Type B pancreatic cell (in vitro differentiated cells): ENCODE measurements at regions not wholly inside any gene's neighbourhood (a gene's known extent, or its start where the extent isn't known, plus 50 kb on each side); places are given as distances from the start of the nearest gene placed in this dataset.

ENCODE experiments used
- DNase-seq: peaks from one replicate; pipeline ENCODE4 v3.0.0; 2021; ENCODE audit warnings: mixed read lengths; ENCODE audit not compliant: unreplicated experiment; ENCODE audit errors: extremely low spot score
- H3K27ac Mint-ChIP-seq: 2 replicates; pipeline ENCODE4 v1.8.0; 2021; ENCODE audit warnings: mild to moderate bottlenecking, mixed read lengths
- H3K27me3 Mint-ChIP-seq: 2 replicates; pipeline ENCODE4 v1.8.0; 2021; ENCODE audit warnings: mixed read lengths
- H3K36me3 Mint-ChIP-seq: 2 replicates; pipeline ENCODE4 v1.8.0; 2021; ENCODE audit warnings: mixed read lengths
- H3K4me1 Mint-ChIP-seq: one replicate; pipeline ENCODE4 v1.8.0; 2021; ENCODE audit warnings: mixed read lengths; ENCODE audit not compliant: unreplicated experiment
- H3K4me3 Mint-ChIP-seq: 2 replicates; pipeline ENCODE4 v1.8.0; 2021; ENCODE audit warnings: mild to moderate bottlenecking, mixed read lengths
- H3K9me3 Mint-ChIP-seq: 2 replicates; pipeline ENCODE4 v1.8.0; 2021; ENCODE audit warnings: mixed read lengths
- TF ChIP-seq, protein P1 (sequence below): fragments of 200-600 bp; sonication (generic); conservative IDR thresholded peaks from 2 replicates; pipeline ENCODE4 v1.5.0; 2021; ENCODE audit warnings: antibody characterized with exemption, mild to moderate bottlenecking

DNA sequence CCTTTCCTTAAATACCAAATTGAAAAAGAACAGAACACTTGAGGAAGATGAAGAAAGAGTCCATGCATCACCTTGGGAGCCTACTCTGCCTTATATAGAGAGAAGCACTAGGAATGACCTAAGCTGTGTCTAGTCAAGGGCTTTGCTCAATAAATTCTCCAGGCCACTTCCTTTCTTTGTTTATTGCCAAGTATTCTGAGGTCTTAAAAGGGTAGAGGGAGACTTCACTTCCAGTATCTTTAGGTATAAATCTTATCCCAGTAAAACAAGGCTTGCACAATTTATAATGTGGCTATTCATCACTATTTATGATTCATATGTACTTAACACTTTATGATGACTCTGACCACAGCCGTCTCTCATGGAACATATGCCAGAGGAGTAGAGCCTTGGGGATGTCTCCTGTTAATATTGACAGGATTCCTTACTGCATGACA, 85.1 kb upstream of the ARHGAP5 start:
- Mint-ChIP-seq H3K27ac (no peak overlapping the region), H3K4me1 (peaks cover 49% of the 10 kb centered on the region), H3K9me3 (peaks cover 5% of the 10 kb centered on the region), H3K4me3 (no peak overlapping the region), H3K27me3 (no peaks in the 10 kb centered on the region), H3K36me3 (no peaks in the 10 kb centered on the region)
- TF ChIP-seq, protein P1, sequence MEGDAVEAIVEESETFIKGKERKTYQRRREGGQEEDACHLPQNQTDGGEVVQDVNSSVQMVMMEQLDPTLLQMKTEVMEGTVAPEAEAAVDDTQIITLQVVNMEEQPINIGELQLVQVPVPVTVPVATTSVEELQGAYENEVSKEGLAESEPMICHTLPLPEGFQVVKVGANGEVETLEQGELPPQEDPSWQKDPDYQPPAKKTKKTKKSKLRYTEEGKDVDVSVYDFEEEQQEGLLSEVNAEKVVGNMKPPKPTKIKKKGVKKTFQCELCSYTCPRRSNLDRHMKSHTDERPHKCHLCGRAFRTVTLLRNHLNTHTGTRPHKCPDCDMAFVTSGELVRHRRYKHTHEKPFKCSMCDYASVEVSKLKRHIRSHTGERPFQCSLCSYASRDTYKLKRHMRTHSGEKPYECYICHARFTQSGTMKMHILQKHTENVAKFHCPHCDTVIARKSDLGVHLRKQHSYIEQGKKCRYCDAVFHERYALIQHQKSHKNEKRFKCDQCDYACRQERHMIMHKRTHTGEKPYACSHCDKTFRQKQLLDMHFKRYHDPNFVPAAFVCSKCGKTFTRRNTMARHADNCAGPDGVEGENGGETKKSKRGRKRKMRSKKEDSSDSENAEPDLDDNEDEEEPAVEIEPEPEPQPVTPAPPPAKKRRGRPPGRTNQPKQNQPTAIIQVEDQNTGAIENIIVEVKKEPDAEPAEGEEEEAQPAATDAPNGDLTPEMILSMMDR: no peak
- no peak for DNase-seq

DNA sequence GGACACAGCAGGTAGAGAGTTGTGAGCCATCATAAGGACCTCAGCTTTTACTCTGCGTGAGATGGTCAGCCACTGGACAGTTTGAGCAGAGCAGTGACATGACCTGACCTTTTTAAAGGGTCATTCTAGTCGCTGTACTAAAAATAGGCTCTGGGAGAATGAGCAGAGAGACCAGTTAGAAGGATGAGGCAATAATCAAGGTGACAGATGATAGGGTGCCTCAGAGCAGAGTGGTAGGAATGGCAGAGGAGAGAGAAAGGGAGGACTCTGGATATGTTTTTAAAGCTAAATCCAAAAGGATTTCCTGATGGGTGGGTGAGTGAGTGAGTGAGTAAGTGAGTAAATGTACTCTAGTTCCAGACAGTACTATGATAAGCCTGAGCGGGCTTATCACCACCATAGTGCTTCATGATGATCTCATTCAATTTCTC, 83.6 kb upstream of the ARHGAP5 start:
- TF ChIP-seq, protein P1: no peak
- H3K9me3 Mint-ChIP-seq: no peaks in the 10 kb centered on the region
- no peak overlapping the region for H3K27ac Mint-ChIP-seq
- no peaks in the 10 kb centered on the region for H3K27me3 Mint-ChIP-seq
- peaks cover 59% of the 10 kb centered on the region for H3K4me1 Mint-ChIP-seq
- no peaks in the 10 kb centered on the region for H3K36me3 Mint-ChIP-seq
- no peak for DNase-seq
- H3K4me3 Mint-ChIP-seq: no peak overlapping the region

DNA sequence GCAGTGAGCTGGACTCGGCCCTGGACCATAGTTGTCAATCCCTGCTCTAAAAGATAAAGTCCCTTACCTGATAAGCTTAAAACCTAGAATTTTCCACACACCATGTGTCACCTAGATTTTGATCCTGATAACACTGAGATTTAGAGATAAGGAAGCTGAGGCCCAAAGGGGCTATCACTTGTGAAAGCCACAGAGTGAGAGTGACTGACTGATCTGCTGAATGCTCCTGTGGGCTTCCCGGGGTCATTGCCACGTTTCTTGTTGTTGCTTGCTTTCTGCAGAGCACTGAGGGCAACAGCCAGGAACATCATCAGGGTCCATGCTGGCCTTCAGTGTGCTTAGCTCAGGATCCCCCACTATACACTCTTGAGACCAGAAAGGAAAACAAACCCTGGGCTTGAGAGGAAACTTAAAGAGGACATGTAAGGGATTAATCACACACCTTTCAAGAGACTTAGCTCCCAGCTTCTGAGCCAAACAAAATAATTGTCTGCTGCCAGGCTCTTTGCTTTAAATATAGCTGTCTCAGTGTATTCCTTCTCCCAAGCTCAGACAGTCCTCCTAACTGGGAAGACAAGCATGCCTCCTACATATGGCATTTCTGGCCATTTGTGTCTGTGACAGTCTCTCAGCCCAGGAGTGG, 82.6 kb upstream of the ARHGAP5 start:
- peaks cover 59% of the 10 kb centered on the region for H3K4me1 Mint-ChIP-seq
- H3K27me3 Mint-ChIP-seq: no peaks in the 10 kb centered on the region
- no peaks in the 10 kb centered on the region for H3K9me3 Mint-ChIP-seq
- DNase-seq: no peak
- TF ChIP-seq, protein P1: no peak
- H3K4me3 Mint-ChIP-seq: no peak overlapping the region
- H3K27ac Mint-ChIP-seq: no peak overlapping the region
- H3K36me3 Mint-ChIP-seq: no peaks in the 10 kb centered on the region

DNA sequence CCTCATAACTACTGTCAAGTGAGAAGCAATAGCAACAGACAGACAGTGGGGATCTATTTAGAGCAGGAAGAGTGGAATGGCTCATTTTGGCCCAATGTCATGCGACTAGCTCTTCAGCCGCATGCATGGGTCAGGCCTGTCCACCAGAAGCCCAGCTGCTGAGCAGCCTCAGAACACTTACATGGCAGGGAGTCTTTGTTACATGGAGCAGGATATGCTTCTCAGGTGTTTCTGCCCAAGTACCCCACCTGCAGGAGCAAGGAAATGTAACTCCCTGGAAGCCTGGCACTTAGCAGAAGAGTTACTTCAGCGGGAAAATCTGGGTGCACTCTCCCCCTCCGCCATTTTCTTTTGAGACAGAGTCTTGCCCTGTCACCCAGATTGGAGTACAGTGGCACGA, 73.5 kb upstream of the ARHGAP5 start:
- no peaks in the 10 kb centered on the region for H3K27me3 Mint-ChIP-seq
- no peak for DNase-seq
- TF ChIP-seq, protein P1: no peak

DNA sequence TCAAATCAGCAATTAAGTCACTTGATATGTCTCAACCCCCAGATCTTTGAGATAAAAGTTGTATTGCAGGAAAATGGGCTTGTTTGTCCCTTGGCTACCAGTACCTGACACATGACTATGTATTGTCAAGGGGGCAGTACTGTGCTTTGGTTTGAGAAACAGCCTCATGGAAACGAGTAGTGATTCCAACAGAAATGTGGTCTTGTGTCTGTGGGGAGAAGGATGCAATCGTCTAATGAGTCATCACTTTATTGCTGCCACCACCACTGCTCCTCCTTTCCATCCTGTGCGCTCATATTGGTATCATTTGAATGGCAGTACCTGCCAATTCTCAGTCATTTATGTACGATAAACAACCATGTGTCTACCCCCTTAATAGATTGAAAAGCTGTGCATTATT, 72.8 kb upstream of the ARHGAP5 start:
- TF ChIP-seq, protein P1: no peak
- Mint-ChIP-seq H3K9me3 (no peaks in the 10 kb centered on the region), H3K27me3 (no peaks in the 10 kb centered on the region), H3K4me1 (peaks cover 24% of the 10 kb centered on the region), H3K27ac (no peak overlapping the region), H3K4me3 (no peak overlapping the region), H3K36me3 (no peaks in the 10 kb centered on the region)
- DNase-seq: no peak

More for the DNA sequence above, 73.5 kb upstream of the ARHGAP5 start:
- Mint-ChIP-seq H3K4me1 (peaks cover 19% of the 10 kb centered on the region), H3K9me3 (no peaks in the 10 kb centered on the region), H3K36me3 (no peaks in the 10 kb centered on the region), H3K27ac (no peak overlapping the region), H3K4me3 (no peak overlapping the region)
